Calu3 (cell line): ENCODE measurements at regions not wholly inside any gene's neighbourhood (a gene's known extent, or its start where the extent isn't known, plus 50 kb on each side); places are given as distances from the start of the nearest gene placed in this dataset.
A peak's percentile ranks its signal among the peaks of the same experiment; 100 is the strongest.
"Not testable (repeated sequence)": the region's sequence is repeated elsewhere in the genome, so short reads cannot be mapped to it uniquely, and the experiment has no call there.

Experiments used
- BruUV-seq: library from RNA; stranded (reverse); fragments of 400-500 nt; replicated peaks from 2 replicates; lab custom pipeline; 2021; lab: Mats Ljungman, UMichigan
- CTCF ChIA-PET: fragments of 300-600 bp; sonication (Branson Sonifier 250); formaldehyde crosslinking; loops from one replicate; lab custom pipeline; 2022; ENCODE audit warnings: antibody characterized with exemption; lab: Charles Lee
- DNase-seq: peaks from one replicate; pipeline ENCODE4 v3.0.0; 2022
- H3K27ac Mint-ChIP-seq: one replicate; pipeline ENCODE4 v1.8.0; 2022; ENCODE audit warnings: mixed read lengths; ENCODE audit not compliant: unreplicated experiment
- H3K27me3 Mint-ChIP-seq: one replicate; pipeline ENCODE4 v1.8.0; 2022; ENCODE audit warnings: mixed read lengths; ENCODE audit not compliant: unreplicated experiment
- H3K36me3 Mint-ChIP-seq: one replicate; pipeline ENCODE4 v1.8.0; 2022; ENCODE audit warnings: mild to moderate bottlenecking, moderate library complexity, mixed read lengths; ENCODE audit not compliant: insufficient read depth, unreplicated experiment
- H3K4me1 Mint-ChIP-seq: one replicate; pipeline ENCODE4 v1.8.0; 2022; ENCODE audit warnings: mild to moderate bottlenecking, low read depth, mixed read lengths; ENCODE audit not compliant: unreplicated experiment
- H3K4me3 Mint-ChIP-seq: one replicate; pipeline ENCODE4 v1.8.0; 2022; ENCODE audit warnings: mild to moderate bottlenecking, low read depth, moderate library complexity, mixed read lengths; ENCODE audit not compliant: unreplicated experiment
- H3K9me3 Mint-ChIP-seq: one replicate; pipeline ENCODE4 v1.8.0; 2022; ENCODE audit warnings: low read depth, mixed read lengths; ENCODE audit not compliant: unreplicated experiment
- intact Hi-C: fragments of 100-400 bp; cut with micrococcal nuclease; formaldehyde crosslinking; loops from one replicate; pipeline ENCODE4 v1.10.0; 2022; ENCODE audit not compliant: unreplicated experiment
- TF ChIP-seq, protein P1 (sequence below): fragments of 200-600 bp; IDR thresholded peaks from one replicate; pipeline ENCODE4 v1.8.0; 2022; ENCODE audit warnings: antibody characterized with exemption; ENCODE audit not compliant: unreplicated experiment

DNA sequence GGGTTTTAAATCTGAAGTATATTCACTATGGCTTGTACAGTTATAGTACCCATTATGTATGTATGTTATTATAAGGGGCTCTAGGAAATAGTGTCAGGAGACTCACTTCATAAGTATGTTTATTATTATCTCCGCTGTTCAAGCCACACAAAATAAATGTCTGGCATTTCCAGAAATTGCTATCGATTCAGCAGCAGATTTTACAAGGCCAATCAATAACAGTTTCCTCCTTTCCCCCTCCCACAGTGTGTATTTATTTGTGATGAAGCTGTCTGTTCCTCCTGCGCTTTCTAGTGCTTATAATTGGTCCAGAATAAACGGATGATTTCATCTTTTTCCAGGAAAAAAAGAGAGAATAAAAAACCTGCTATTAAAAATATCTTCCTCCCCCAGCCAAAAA, 134.2 kb upstream of the LPP start:
- H3K9me3 Mint-ChIP-seq: no peaks in the 10 kb centered on the region
- no peaks in the 10 kb centered on the region for H3K4me1 Mint-ChIP-seq
- intact Hi-C loops: no loop called here
- BruUV-seq: no TSS peak
- no peaks in the 10 kb centered on the region for H3K27me3 Mint-ChIP-seq
- CTCF ChIA-PET: no interaction called here
- H3K4me3 Mint-ChIP-seq: no peak overlapping the region
- no peak overlapping the region for H3K27ac Mint-ChIP-seq
- no peaks in the 10 kb centered on the region for H3K36me3 Mint-ChIP-seq
- no peak for DNase-seq
- TF ChIP-seq, protein P1, sequence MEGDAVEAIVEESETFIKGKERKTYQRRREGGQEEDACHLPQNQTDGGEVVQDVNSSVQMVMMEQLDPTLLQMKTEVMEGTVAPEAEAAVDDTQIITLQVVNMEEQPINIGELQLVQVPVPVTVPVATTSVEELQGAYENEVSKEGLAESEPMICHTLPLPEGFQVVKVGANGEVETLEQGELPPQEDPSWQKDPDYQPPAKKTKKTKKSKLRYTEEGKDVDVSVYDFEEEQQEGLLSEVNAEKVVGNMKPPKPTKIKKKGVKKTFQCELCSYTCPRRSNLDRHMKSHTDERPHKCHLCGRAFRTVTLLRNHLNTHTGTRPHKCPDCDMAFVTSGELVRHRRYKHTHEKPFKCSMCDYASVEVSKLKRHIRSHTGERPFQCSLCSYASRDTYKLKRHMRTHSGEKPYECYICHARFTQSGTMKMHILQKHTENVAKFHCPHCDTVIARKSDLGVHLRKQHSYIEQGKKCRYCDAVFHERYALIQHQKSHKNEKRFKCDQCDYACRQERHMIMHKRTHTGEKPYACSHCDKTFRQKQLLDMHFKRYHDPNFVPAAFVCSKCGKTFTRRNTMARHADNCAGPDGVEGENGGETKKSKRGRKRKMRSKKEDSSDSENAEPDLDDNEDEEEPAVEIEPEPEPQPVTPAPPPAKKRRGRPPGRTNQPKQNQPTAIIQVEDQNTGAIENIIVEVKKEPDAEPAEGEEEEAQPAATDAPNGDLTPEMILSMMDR: no peak

GRCh38 chr3:188021041-188021440, 132.9 kb upstream of the LPP start:
- intact Hi-C loops: no loop called here
- CTCF ChIA-PET: no interaction called here
- Mint-ChIP-seq H3K27ac (no peak overlapping the region), H3K36me3 (no peaks in the 10 kb centered on the region), H3K4me1 (peaks cover 9% of the 10 kb centered on the region), H3K4me3 (no peak overlapping the region), H3K9me3 (no peaks in the 10 kb centered on the region), H3K27me3 (no peaks in the 10 kb centered on the region)
- no TSS peak for BruUV-seq
- DNase-seq: no peak
- TF ChIP-seq, protein P1: no peak

- intact Hi-C loops: no loop called here
- no peaks in the 10 kb centered on the region for H3K27me3 Mint-ChIP-seq
- no peak for DNase-seq
- H3K36me3 Mint-ChIP-seq: no peaks in the 10 kb centered on the region
- TF ChIP-seq, protein P1: no peak
- CTCF ChIA-PET: no interaction called here
- H3K27ac Mint-ChIP-seq: no peak overlapping the region
- H3K4me3 Mint-ChIP-seq: no peak overlapping the region
- no peaks in the 10 kb centered on the region for H3K9me3 Mint-ChIP-seq
- H3K4me1 Mint-ChIP-seq: peaks cover 14% of the 10 kb centered on the region
- BruUV-seq: no TSS peak
These were observed 132.4 kb upstream of the LPP start for GRCh38 chr3:188021502-188022040.

DNA sequence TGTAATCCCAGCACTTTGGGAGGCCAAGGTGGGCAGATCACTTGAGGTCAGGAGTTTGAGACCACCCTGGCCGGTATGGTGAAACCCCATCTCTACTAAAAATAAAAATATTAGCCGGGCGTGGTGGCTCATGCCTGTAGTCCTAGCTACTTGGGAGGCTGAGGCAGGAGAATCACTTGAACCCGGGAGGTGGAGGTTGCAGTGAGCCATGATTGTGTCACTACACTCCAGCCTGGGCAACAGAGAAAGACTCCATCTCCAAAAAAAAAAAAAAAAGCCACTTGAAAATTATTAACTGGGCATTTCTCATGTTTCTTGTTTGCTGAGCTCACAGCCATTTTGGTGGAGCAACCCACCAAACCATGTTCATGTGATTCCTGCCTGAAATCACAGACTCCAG, 131.1 kb upstream of the LPP start:
- H3K9me3 Mint-ChIP-seq, DNase-seq, H3K4me3 Mint-ChIP-seq, intact Hi-C loops, H3K27ac Mint-ChIP-seq, H3K36me3 Mint-ChIP-seq, BruUV-seq, H3K27me3 Mint-ChIP-seq: not testable (repeated sequence)
- CTCF ChIA-PET: interaction anchor here (0.7 kb wide), 2 partner anchors 28 to 373 kb away, joined by 3 to 4 read pairs; no protein-coding TSS in a partner anchor
- H3K4me1 Mint-ChIP-seq: peaks cover 26% of the 10 kb centered on the region

- H3K4me3 Mint-ChIP-seq: no peak overlapping the region
- TF ChIP-seq, protein P1: no peak
- CTCF ChIA-PET: interaction anchor here (0.8 to 1.3 kb wide), 5 partner anchors 16 to 285 kb away, joined by 3 to 6 read pairs (median 3); partner anchors contain the start of gene BCL6
- H3K4me1 Mint-ChIP-seq: peaks cover 26% of the 10 kb centered on the region
- intact Hi-C loops: no loop called here
- no peaks in the 10 kb centered on the region for H3K27me3 Mint-ChIP-seq
- peak overlapping the region; percentile 24 for H3K27ac Mint-ChIP-seq
- BruUV-seq: no TSS peak
- DNase-seq: no peak
- no peaks in the 10 kb centered on the region for H3K9me3 Mint-ChIP-seq
- H3K36me3 Mint-ChIP-seq: no peaks in the 10 kb centered on the region
These were observed 128.4 kb upstream of the LPP start for GRCh38 chr3:188025555-188025954.
